Tibial artery (tissue), 4 donors: ENCODE measurements at regions not wholly inside any gene's neighbourhood (a gene's known extent, or its start where the extent isn't known, plus 50 kb on each side); places are given as distances from the start of the nearest gene placed in this dataset.

Experiments used
- DNase-seq, 2 donors: peaks; one replicate each; pipeline ENCODE4 v3.0.0-alpha.2; 2019
- H3K27ac ChIP-seq, 2 donors: fragments of 200-600 bp; sonication (generic) in 1 of 2; 1 replicate in 1 of 2; 2 replicates in 1 of 2; pipeline ENCODE4 v1.5.1; 2018 to 2019; ENCODE audit warnings: mild to moderate bottlenecking in 1 of 2
- H3K27me3 ChIP-seq, 2 donors: fragments of 200-600 bp; sonication (generic) in 1 of 2; one replicate each; pipeline versions ENCODE4 v1.5.1 to v1.6.0; 2016 to 2019
- H3K36me3 ChIP-seq, 3 donors: fragments of 200-600 bp; sonication (generic) in 2 of 3; one replicate each; pipeline ENCODE4 v1.5.1; 2016 to 2019; ENCODE audit warnings: mild to moderate bottlenecking in 2 of 3
- H3K4me1 ChIP-seq, 4 donors: fragments of 200-600 bp; sonication (generic) in 2 of 4; 1 replicate in 3 of 4; 2 replicates in 1 of 4; pipeline ENCODE4 v1.5.1; 2016 to 2019
- H3K4me3 ChIP-seq, 2 donors: fragments of 200-600 bp; sonication (generic) in 1 of 2; 1 replicate in 1 of 2; 2 replicates in 1 of 2; pipeline ENCODE4 v1.5.1; 2018 to 2019; ENCODE audit warnings: mild to moderate bottlenecking in 2 of 2
- H3K9me3 ChIP-seq, 3 donors: fragments of 200-600 bp; sonication (generic) in 1 of 3; one replicate each; pipeline ENCODE4 v1.5.1; 2016 to 2019
- CTCF ChIP-seq, 2 experiments: fragments of 200-600 bp in 1 of 2; fragments of 450-650 bp in 1 of 2; IDR thresholded peaks; one replicate each; pipeline ENCODE4 v1.5.1; 2017 to 2019; ENCODE audit warnings: antibody characterized with exemption in 2 of 2, mild to moderate bottlenecking in 1 of 2, moderate library complexity in 1 of 2
- intact Hi-C: fragments of 100-400 bp; cut with DNase I; formaldehyde crosslinking; loops from one replicate; pipeline ENCODE4 v1.15.0; 2023; ENCODE audit warnings: low total_unique reads

DNA sequence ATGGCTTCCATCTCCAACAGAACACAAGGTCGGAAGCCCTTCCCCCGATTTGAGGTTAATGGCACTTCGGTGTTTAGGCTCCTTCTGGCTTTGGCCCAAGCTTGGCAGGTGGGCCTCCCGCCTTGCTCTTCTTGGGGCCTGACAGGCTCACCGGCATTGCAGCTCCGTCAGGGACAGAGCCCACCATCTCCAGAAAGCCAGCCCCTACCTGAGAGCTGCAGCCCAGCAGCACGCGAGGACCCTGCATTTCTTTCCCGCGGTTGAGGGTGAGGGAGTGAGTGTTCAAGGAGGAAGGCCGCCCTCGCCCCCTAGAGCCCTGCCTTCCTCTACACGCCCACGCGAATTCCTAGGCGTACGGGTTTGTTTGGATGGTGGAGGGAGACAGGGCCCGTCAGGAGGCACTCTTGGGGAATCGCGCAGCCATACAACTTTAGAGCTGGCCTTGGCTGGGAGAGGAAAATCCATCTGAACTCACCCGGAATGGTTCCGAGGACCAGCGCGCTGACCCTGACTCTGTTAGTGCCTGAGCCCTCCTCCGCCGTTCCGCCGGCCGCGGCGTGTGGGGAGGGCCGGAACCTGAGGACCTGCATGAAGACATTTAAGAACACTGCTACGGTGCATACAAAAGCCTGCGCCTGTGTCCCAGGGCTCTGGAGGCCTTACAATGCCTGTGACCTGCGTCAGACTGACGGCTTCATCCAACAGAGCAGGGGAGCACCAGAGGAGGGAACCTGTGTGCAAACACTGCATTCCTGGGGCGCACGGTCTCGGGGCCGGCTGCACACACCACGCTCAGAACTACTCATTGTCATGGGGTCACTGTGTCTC, 73.8 kb downstream of the MRPL36 start:
- no peaks in the 10 kb centered on the region for H3K9me3 ChIP-seq
- DNase-seq, result peak; percentile 14 to 47
- peaks cover 0 to 9% of the 10 kb centered on the region in 2 donors for H3K27me3 ChIP-seq
- H3K4me1 ChIP-seq, result no peaks in the 10 kb centered on the region
- intact Hi-C loops, result no loop called here
- H3K4me3 ChIP-seq, result no peak overlapping the region
- no peak overlapping the region for H3K27ac ChIP-seq
- no peaks in the 10 kb centered on the region for H3K36me3 ChIP-seq
- no peak for TF ChIP-seq CTCF (IDR thresholded peaks at IDR 0.05)

DNA sequence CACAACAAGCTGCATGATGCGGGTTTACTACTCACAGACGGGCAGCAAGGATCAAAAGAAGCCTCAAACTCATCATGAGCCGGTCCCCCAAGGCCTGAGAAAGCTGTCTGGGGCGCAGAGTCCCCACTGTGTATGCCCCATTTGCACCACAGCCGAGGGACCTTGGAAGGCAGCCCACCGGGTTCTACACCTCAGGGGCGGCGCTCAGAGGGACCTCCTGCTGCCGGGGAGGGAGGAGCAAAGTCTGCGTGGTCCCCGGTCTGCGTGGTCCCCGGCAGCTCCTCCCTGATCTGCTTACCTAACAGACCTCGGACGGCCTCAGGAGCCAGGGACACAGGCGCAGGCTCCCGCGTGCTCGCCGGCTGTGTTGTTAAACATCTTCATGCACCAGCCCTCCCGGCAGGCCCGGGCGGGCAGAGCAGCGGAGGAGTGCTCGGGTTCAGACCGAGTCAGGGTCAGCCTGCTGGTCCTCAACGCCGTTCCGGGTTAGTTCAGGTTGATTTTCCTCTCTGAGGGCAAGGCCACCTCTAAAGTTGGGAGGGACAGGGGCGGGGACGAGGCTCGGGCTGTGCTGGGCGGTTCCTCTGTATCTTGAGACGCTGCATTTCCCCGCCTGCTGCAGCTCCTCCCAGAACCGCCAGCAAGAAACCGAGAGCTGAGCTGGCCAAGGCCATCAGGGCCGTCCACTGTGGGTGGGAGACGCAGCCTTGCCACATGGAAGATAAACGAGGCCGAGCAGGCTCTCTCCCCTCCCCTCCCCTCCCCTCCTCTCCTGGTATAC, 74.6 kb downstream of the MRPL36 start:
- TF ChIP-seq CTCF (IDR thresholded peaks at IDR 0.05), result no peak
- intact Hi-C loops, result no loop called here

GRCh38 chr5:1723957-1724821, 75.4 kb downstream of the MRPL36 start:
- peak; percentile 5 to 54 for DNase-seq
- H3K36me3 ChIP-seq, result no peaks in the 10 kb centered on the region
- no peak for TF ChIP-seq CTCF (IDR thresholded peaks at IDR 0.05)
- H3K4me1 ChIP-seq, result no peaks in the 10 kb centered on the region
- intact Hi-C loops, result no loop called here
- peaks cover 0 to 4% of the 10 kb centered on the region in 2 donors for H3K27me3 ChIP-seq
- H3K4me3 ChIP-seq, result no peak overlapping the region
- peaks cover 0 to 13% (median 6%) of the 10 kb centered on the region in 3 donors for H3K9me3 ChIP-seq
- H3K27ac ChIP-seq, result no peak overlapping the region

More for the DNA sequence above, 74.6 kb downstream of the MRPL36 start:
- DNase-seq, result peak; percentile 16 to 50
- H3K4me3 ChIP-seq, result no peak overlapping the region
- no peaks in the 10 kb centered on the region for H3K4me1 ChIP-seq
- H3K9me3 ChIP-seq, result peaks cover 0 to 5% (median 0%) of the 10 kb centered on the region in 3 donors
- H3K27ac ChIP-seq, result no peak overlapping the region
- H3K27me3 ChIP-seq, result peaks cover 0 to 4% of the 10 kb centered on the region in 2 donors
- no peaks in the 10 kb centered on the region for H3K36me3 ChIP-seq

DNA sequence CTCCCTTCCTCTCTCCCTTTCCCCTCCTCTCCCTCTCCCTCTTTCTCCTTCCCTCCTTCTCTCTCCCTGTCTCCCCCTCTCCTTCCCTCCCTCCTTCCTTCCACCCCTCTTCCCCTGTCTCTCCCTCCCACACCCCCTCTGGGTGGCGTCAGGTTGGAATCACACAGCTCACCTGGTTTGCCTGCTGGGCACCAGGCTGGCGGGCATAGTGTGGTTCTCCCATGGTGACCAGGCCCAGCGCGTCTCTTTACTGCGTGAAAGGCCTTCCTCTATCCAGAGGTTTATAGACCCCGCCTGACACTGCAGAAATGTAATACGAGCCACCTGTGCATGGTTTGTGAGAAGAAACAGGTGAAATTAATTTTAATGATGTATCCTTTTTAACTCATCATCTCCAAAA, 76.2 kb downstream of the MRPL36 start:
- H3K9me3 ChIP-seq, result peaks cover 0 to 20% (median 8%) of the 10 kb centered on the region in 3 donors
- no peaks in the 10 kb centered on the region for H3K4me1 ChIP-seq
- no peak overlapping the region for H3K4me3 ChIP-seq
- DNase-seq, result peak in 1 of 2 donors; percentile 29
- peaks cover 0 to 4% of the 10 kb centered on the region in 2 donors for H3K27me3 ChIP-seq
- no peak for TF ChIP-seq CTCF (IDR thresholded peaks at IDR 0.05)
- H3K36me3 ChIP-seq, result no peaks in the 10 kb centered on the region
- intact Hi-C loops, result no loop called here
- no peak overlapping the region for H3K27ac ChIP-seq

- Histone ChIP-seq H3K4me1 (no peaks in the 10 kb centered on the region), H3K36me3 (no peaks in the 10 kb centered on the region), H3K9me3 (peaks cover 0 to 26% (median 14%) of the 10 kb centered on the region in 3 donors), H3K27me3 (peaks cover 0 to 4% of the 10 kb centered on the region in 2 donors), H3K4me3 (no peak overlapping the region), H3K27ac (no peak overlapping the region)
- no peak for TF ChIP-seq CTCF (IDR thresholded peaks at IDR 0.05)
- peak in 1 of 2 donors; percentile 34 for DNase-seq
- intact Hi-C loops, result no loop called here
Measured at GRCh38 chr5:1722877-1723276, 76.8 kb downstream of the MRPL36 start.
